C4-2B (cell line): ENCODE measurements at regions not wholly inside any gene's neighbourhood (a gene's known extent, or its start where the extent isn't known, plus 50 kb on each side); places are given as distances from the start of the nearest gene placed in this dataset.

Experiments used
- ZFX ChIP-seq: fragments of 450-650 bp; IDR thresholded peaks from 2 replicates; pipeline ENCODE4 v1.6.1; 2017
- TF ChIP-seq, protein P1 (sequence below): fragments of 450-650 bp; conservative IDR thresholded peaks from 2 replicates; pipeline ENCODE4 v1.5.1; 2017; ENCODE audit warnings: mild to moderate bottlenecking

DNA sequence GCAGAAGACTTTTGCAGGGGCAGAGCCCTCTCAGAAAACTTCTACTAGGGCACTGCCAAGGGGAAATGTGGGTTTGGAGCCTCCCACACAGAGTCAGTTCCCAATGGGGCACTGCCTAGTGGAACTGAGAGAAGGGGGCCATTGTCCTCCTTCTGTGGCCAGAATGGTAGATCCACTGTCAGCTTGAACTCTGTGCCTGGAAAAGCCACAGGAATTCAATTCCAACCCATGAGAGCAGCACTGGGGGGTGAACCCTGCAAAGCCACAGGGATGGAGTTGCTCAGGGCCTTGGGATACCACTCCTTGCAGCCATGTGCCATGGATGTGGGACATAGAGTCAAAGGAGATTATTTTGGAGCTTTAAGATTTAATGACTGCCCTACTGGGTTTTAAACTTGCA, 262.2 kb upstream of the SEMA3C start:
- TF ChIP-seq, protein P1, sequence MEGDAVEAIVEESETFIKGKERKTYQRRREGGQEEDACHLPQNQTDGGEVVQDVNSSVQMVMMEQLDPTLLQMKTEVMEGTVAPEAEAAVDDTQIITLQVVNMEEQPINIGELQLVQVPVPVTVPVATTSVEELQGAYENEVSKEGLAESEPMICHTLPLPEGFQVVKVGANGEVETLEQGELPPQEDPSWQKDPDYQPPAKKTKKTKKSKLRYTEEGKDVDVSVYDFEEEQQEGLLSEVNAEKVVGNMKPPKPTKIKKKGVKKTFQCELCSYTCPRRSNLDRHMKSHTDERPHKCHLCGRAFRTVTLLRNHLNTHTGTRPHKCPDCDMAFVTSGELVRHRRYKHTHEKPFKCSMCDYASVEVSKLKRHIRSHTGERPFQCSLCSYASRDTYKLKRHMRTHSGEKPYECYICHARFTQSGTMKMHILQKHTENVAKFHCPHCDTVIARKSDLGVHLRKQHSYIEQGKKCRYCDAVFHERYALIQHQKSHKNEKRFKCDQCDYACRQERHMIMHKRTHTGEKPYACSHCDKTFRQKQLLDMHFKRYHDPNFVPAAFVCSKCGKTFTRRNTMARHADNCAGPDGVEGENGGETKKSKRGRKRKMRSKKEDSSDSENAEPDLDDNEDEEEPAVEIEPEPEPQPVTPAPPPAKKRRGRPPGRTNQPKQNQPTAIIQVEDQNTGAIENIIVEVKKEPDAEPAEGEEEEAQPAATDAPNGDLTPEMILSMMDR: no peak
- no peak for TF ChIP-seq ZFX
